Smooth muscle cell (in vitro differentiated cells): ENCODE measurements at regions not wholly inside any gene's neighbourhood (a gene's known extent, or its start where the extent isn't known, plus 50 kb on each side); places are given as distances from the start of the nearest gene placed in this dataset.

Experiments
- DNase-seq: peaks from one replicate; lab custom pipeline; 2025; ENCODE audit not compliant: unreplicated experiment; lab: John Stamatoyannopoulos, UW
- H2AFZ ChIP-seq: fragments of 200-600 bp; sonication (generic); 2 replicates; pipeline ENCODE4 v1.6.0; 2016; ENCODE audit warnings: antibody characterized with exemption, low read depth, mild to moderate bottlenecking
- H3F3A ChIP-seq: fragments of 200-600 bp; sonication (generic); 2 replicates; pipeline ENCODE4 v1.6.0; 2017; ENCODE audit warnings: antibody characterized with exemption, low read depth
- H3K27ac ChIP-seq: fragments of 200-600 bp; sonication (generic); 2 replicates; pipeline ENCODE4 v1.5.1; 2016; ENCODE audit warnings: low read depth, mild to moderate bottlenecking
- H3K27me3 ChIP-seq: fragments of 200-600 bp; sonication (generic); 2 replicates; pipeline ENCODE4 v1.6.1; 2016; ENCODE audit warnings: low read depth, mild to moderate bottlenecking
- H3K36me3 ChIP-seq: fragments of 200-600 bp; sonication (generic); 2 replicates; pipeline ENCODE4 v1.5.1; 2016; ENCODE audit warnings: low read depth
- H3K4me1 ChIP-seq: fragments of 200-600 bp; sonication (generic); 2 replicates; pipeline ENCODE4 v1.5.1; 2016; ENCODE audit warnings: low read depth
- H3K4me2 ChIP-seq: fragments of 200-600 bp; sonication (generic); 2 replicates; pipeline ENCODE4 v1.6.0; 2016; ENCODE audit warnings: mild to moderate bottlenecking
- H3K4me3 ChIP-seq: fragments of 200-600 bp; sonication (generic); 2 replicates; pipeline ENCODE4 v1.5.1; 2016; ENCODE audit warnings: mild to moderate bottlenecking
- H3K79me2 ChIP-seq: fragments of 200-600 bp; sonication (generic); 2 replicates; pipeline ENCODE4 v1.6.0; 2016; ENCODE audit warnings: low read depth, mild to moderate bottlenecking
- H3K9ac ChIP-seq: fragments of 200-600 bp; sonication (generic); 2 replicates; pipeline ENCODE4 v1.6.0; 2016; ENCODE audit warnings: low read depth
- H3K9me3 ChIP-seq: fragments of 200-600 bp; sonication (generic); replicated peaks from 2 replicates; pipeline ENCODE4 v1.5.1; 2016; ENCODE audit warnings: low read depth
- H4K20me1 ChIP-seq: fragments of 200-600 bp; sonication (generic); 2 replicates; pipeline ENCODE4 v1.6.0; 2016; ENCODE audit warnings: low read depth
- CTCF ChIP-seq: fragments of 200-600 bp; sonication (generic); IDR thresholded peaks from 2 replicates; pipeline ENCODE4 v1.5.1; 2017; ENCODE audit warnings: borderline replicate concordance, mild to moderate bottlenecking, antibody characterized with exemption; ENCODE audit not compliant: insufficient read depth, poor library complexity, severe bottlenecking
- WGBS: methylation state at CpG from one replicate; pipeline ENCODE4 v1.1.7; 2016; ENCODE audit warnings: low lambda C conversion rate; 5-methylcytosine and 5-hydroxymethylcytosine counted together

DNA sequence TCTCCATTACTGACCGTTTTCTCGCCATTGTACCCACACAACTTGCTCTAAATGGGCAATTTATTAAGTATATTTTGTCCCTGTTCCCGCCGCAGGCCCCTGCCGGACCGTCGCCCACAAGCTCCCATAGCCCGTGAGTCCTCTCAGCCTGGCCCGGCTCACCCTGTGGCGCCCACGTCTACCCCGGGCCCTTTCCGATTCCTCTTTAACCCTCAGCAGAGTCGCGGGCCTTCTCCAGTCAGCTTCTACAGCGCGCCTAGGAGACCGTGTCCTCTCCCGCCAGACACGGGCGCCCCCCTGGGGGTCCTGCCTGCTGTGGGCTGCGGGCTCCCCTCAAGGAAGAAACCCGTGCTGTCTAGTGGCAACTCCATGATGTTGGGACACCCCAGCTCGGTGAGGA, 57.8 kb upstream of the SPATA31E1 start:
- Histone ChIP-seq H3K4me2 (no peak overlapping the region), H3K4me1 (no peaks in the 10 kb centered on the region), H3K27ac (no peak overlapping the region), H3K79me2 (no peaks in the 10 kb centered on the region), H3K27me3 (no peaks in the 10 kb centered on the region), H3K9ac (no peak overlapping the region), H3F3A (no peaks in the 10 kb centered on the region), H3K4me3 (no peak overlapping the region), H3K36me3 (no peaks in the 10 kb centered on the region), H2AFZ (no peak overlapping the region), H4K20me1 (no peaks in the 10 kb centered on the region), H3K9me3 (no peaks in the 10 kb centered on the region)
- no peak for TF ChIP-seq CTCF
- no peak for DNase-seq
- WGBS, result 96% methylated on average over 24 of the region's 24 CpGs

DNA sequence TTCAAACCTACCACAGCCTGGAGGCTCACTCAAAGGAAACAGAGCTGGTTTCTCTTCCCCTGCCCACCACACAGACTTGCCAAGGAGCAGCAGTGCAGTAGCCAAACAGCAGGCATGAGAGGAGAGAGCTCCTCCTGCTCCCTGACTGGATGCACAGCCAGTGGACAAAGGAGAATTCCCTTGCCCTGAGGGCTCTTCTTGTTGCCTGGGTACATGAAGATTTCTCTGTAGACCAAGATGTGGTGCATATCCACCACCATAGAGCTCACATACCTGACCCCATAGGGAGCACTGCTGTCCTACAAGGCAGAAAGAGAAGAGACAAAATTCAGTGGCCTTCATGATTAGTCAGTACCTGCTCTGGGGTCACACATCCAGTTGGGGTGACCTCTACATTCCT, 56.3 kb upstream of the SPATA31E1 start:
- no peaks in the 10 kb centered on the region for H3K27me3 ChIP-seq
- H4K20me1 ChIP-seq, result no peaks in the 10 kb centered on the region
- no peak overlapping the region for H3K4me3 ChIP-seq
- no peaks in the 10 kb centered on the region for H3K36me3 ChIP-seq
- no peaks in the 10 kb centered on the region for H3K4me1 ChIP-seq
- H2AFZ ChIP-seq, result no peak overlapping the region
- H3K9me3 ChIP-seq, result no peaks in the 10 kb centered on the region
- no peaks in the 10 kb centered on the region for H3F3A ChIP-seq
- no peaks in the 10 kb centered on the region for H3K79me2 ChIP-seq
- no peak overlapping the region for H3K27ac ChIP-seq
- no peak for DNase-seq
- H3K4me2 ChIP-seq, result no peak overlapping the region
- no peak for TF ChIP-seq CTCF
- H3K9ac ChIP-seq, result no peak overlapping the region

DNA sequence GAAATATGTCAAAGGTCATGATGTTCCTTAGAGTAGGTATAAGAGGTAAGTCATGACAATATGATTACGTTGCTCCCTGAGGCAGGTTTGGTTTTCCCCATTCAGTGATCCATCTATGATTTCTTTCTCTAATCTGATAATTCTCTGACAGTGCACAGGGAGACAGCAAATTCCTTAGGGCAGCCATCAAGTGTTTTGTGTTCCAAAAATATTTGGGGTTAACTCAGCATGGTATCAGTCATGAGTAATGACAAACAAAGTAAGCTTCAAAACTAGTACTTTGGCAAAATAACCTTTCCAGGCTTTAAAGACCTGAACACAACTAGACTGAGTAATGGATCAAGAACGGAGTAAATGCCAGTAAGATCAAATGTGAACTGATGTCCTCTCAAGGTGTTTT, 55.3 kb upstream of the SPATA31E1 start:
- DNase-seq, result no peak
- H3K79me2 ChIP-seq, result no peaks in the 10 kb centered on the region
- 97% methylated on average over 2 of the region's 2 CpGs for WGBS

GRCh38 chr9:87829756-87830155, 52.9 kb upstream of the SPATA31E1 start:
- no peak overlapping the region for H3K4me2 ChIP-seq

More for the DNA sequence above, 55.3 kb upstream of the SPATA31E1 start:
- H3K27ac ChIP-seq, result no peak overlapping the region
- no peak overlapping the region for H3K4me3 ChIP-seq
- H2AFZ ChIP-seq, result no peak overlapping the region
- TF ChIP-seq CTCF, result no peak
- H3K36me3 ChIP-seq, result no peaks in the 10 kb centered on the region
- no peaks in the 10 kb centered on the region for H4K20me1 ChIP-seq
- H3K4me1 ChIP-seq, result no peaks in the 10 kb centered on the region
- no peak overlapping the region for H3K4me2 ChIP-seq
- no peaks in the 10 kb centered on the region for H3F3A ChIP-seq
- no peaks in the 10 kb centered on the region for H3K9me3 ChIP-seq
- H3K27me3 ChIP-seq, result no peaks in the 10 kb centered on the region
- no peak overlapping the region for H3K9ac ChIP-seq

More at GRCh38 chr9:87829756-87830155, 52.9 kb upstream of the SPATA31E1 start:
- Histone ChIP-seq H3K27me3 (no peaks in the 10 kb centered on the region), H3K4me3 (no peak overlapping the region), H4K20me1 (no peaks in the 10 kb centered on the region), H2AFZ (no peak overlapping the region), H3K79me2 (no peaks in the 10 kb centered on the region), H3K27ac (no peak overlapping the region), H3F3A (no peaks in the 10 kb centered on the region), H3K4me1 (no peaks in the 10 kb centered on the region), H3K9ac (no peak overlapping the region), H3K36me3 (no peaks in the 10 kb centered on the region), H3K9me3 (no peaks in the 10 kb centered on the region)
- no peak for DNase-seq
- no peak for TF ChIP-seq CTCF
- 97% methylated on average over 1 of the region's 1 CpG for WGBS
